CD4-positive, alpha-beta T cell treated with Interleukin-17A for 1 hour (primary cell): ENCODE measurements at regions not wholly inside any gene's neighbourhood (a gene's known extent, or its start where the extent isn't known, plus 50 kb on each side); places are given as distances from the start of the nearest gene placed in this dataset.

ENCODE experiments used
- DNase-seq: peaks from one replicate; pipeline ENCODE4 v3.0.0-alpha.2; 2020

- no peak for DNase-seq
Measured at GRCh38 chr5:171509467-171509866, 90.0 kb downstream of the FGF18 start.

DNA sequence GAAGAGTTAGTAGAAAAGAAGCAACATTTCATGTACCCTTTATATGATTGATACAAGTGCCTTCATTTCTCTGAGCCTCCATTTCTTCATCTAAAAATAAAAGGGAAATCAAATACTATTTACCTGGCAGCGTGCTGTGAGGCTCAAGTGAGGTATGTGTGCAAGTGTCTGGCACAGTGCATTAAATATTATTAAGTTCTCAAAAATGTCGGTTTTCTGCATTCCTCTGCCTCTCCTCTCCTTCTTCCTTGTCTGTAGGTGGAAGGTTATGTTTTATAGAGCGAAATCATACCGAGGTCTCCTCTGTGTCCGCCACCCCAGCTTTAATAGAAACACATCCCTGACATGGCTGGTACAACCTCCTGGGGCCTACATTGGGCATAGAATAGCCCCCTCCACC is 93.0 kb downstream of the FGF18 start:
- no peak for DNase-seq

DNA sequence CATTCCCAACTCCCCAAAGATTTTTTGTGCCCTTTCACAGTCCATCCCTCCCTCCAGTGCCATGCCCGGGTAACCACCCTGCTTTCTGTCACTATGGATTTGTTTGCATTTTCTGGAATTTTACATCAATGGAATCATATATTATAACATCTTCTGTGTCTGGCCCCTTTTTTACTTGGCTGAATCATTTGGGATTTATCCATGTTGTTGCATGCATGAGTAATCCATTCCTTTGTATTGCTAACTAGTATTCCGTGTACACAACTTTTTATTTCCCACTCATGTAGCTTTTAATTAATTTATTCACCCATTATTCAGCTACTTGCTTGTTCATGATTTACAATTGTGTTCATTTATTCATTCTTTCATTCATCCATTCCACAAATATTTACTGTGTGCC is 94.1 kb downstream of the FGF18 start:
- no peak for DNase-seq

DNA sequence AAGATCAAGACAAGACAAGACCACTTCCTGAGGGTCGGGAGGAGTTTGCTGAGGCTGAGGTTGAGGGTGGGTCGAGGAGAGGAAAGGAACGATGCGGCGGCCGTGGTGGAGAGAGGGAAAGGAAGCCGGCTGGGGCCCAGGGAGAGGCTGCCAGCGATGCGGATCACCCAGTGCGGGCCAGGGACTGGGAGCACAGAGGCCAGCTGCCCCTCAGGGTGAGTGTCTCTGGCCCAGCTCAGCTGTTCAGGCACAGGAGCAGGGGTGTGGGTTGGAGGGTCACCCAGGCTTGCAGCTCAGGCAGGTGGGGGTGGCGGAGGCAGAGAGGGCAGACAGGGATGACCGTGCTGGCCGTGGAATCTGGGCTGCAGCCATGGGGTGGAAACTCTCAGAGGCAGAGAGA is 99.5 kb downstream of the FGF18 start:
- DNase-seq: no peak

DNA sequence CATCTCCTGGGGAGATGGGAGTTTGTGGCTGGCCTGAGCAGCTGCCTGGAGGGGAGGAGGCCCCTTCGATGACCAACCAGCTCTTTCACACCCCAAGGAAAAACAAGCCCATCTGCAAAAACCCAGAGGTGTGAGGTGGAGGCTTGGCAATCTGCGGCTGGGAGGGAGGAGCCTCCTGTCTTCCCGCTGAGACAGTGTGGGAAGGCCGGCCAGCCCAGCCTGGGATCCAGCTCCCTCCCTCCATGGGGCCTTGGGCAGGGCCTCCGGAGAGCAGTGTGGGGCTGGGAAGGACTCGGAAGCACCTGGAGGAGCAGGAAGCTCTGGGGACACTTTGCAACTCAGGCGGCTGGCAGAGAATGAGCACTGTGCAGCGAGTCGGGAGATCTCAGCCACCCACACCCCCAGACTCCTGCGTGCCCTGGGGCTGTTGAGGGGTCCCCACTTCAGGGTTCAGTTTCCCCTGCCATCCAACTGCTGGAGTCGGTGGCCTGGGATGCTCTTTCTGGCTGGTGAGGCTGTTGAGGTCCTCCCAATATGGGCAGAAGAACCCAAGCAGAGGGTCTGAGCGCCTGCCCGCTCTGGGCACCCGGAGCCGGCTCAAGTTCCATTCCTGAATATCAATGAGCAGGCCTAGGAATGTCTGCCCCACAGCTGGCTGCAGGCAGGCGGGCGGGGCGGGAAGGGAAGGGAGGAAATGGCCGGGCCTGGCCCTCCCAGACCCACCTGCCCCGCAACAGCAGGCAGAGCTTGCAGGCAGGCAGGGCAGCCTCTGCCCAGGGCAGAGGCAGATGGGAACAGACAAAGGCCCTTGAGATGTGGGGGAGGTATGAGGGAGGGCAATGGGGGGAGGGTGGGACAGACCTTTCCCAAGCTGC is 101.1 kb downstream of the FGF18 start:
- DNase-seq: no peak

- no peak for DNase-seq
Measured at GRCh38 chr5:171521219-171521633, 101.8 kb downstream of the FGF18 start.

GRCh38 chr5:171521679-171522078 is 102.2 kb downstream of the FGF18 start:
- no peak for DNase-seq

DNA sequence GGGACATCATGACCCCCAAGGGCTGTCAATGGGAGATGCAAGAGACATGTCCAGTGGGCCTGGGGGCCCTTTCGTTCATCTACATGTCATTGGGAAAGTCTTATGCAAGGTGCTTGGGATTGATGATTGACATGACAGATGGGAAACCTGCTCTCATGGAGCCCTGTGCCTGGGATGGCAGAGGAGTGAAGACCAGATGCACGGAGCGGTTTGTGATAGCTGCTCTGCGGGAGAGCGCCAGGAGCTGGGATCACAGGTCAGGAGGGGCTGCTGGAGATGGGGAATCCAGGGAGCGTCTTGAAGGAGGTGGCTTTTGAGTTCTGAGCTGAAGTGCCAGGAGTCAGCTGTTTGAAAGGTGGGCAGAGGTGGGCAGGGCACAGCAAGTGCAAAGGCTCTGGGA is 104.3 kb downstream of the FGF18 start:
- DNase-seq: no peak

DNA sequence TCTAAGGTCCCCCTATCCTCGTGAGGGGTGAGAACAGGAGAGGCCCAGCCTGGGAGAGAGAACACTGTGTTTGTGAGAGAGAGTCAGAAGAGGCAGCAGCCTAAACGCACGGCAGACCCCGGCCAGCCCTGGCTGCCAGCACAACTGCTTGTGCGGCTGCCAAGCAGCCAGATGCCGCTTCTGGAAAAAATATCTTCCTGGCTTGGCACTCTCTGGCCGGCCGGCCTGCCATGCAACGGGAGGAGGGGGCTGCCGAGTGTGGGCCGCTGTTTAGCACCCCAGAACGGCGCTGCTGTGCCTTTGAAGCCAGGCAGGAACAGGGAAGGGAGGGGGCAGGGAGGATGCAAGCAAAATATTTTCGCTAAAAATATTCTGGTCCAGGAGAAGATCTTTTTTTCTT is 105.0 kb downstream of the FGF18 start:
- no peak for DNase-seq

DNA sequence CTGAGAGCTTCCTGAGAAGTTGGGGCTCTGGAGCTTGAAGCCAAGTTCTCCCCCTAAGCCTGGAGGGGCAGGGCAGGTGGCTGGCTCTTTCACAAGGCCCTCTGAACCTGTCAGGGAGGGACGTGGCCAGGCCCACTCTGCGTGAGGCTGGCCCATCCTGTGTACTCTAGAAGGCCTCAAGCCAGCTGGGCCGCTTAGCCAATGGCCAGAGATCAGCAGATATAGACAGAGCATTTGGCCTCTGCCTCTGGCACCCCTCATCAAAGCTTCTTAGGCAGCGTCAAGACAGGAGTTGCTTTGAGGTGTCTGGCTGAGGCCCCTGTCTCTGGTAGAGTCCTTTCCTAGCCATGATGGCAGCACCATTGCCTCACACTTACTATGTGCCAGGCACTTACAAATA is 105.6 kb downstream of the FGF18 start:
- DNase-seq: no peak

DNA sequence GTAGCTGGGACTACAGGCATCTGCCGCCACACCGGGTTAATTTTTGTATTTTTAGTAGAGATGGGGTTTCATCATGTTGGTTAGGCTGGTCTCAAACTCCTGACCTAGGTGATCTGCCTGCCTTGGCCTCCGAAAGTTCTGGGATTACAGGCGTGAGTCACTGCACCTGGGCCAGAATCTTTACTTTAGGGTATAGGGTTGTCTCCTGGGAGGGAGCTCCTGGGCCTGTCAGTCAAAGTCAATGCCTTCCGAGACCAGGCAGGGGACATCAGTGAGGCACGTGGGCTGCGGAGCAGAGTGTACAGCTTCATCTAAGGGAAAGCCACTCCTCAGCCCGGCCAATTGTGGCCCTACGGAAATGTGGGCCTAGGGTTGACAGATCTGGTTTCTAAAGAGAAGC is 108.6 kb downstream of the FGF18 start:
- no peak for DNase-seq

GRCh38 chr5:171528865-171529614 is 109.6 kb downstream of the FGF18 start:
- no peak for DNase-seq

- no peak for DNase-seq
Measured at GRCh38 chr5:171531638-171532037, 112.2 kb downstream of the FGF18 start.

DNA sequence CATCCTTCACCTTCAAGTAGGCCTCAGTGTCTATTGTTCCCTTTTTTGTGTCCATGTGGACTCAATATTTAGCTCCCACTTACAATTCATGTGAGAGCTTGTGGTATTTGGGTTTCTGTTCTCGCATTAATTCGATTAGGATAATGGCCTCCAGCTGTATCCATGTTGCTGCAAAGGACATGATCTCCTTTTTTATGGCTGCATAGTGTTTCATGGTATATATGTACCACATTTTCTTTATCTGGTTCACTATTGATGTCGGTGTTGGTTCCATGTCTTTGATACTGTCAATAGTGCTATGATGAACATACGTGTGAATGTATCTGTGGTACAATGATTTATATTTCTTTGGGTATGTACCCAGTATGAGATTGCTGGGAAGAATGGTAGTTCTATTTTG is 113.7 kb downstream of the FGF18 start:
- no peak for DNase-seq

DNA sequence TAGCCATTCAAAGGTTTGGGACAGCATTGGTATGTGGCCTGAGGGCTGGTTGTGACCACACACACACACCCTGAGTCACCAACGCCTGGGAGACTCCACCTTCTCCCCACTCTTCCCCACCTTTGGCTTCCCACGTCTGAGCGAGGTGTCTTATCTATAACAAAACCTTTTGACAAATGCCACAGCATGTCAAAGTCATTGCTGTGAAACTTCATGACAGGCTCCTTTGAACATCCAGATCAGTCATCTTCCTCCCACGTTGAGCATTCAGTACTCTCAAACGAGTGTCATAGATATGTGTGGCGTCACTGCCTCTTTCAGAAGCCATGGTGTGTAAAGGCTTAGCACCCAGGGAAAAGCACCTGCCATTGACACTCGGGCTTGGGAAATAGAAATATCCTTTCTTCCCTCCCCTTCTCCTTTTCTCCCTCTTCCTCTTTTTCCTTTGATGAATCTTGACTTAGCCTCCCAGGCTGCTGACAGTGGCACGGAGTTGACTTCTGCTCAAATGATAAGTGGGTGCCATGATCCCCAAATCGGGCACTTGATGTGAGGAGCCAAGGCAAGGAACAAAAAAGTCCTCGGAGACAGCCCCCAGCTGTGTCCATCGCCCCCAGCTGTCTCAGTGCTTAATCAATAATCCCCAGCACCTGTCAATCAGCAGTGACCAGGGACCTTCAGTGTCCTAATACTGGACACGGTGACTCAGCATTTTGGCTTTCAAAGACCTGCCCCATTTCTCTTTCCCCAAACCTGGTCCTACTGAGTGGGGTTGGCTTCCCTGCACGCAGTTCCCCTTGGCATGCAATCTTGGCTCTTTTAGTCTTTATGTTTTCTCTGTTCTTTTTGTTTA is 114.8 kb downstream of the FGF18 start:
- DNase-seq: no peak

DNA sequence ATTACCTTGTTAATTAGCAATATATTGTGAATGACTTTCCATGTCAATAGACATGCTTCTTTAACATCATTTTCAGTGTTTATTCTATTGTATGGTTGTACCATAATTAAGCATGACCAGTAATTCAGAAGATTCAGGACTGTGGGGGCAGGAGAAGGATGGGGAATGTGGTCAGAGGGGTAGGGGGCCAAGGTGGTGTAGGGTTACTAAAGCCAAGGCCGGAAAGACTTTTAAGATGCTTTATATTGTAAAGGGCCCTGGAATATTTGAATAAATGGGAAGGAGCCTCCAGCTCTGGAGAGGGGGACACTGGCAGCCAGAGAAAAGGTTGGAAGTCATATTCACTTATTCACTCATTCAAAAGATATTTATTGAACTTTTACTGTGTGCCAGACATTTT is 115.7 kb downstream of the FGF18 start:
- no peak for DNase-seq

GRCh38 chr5:171537070-171537849 is 117.8 kb downstream of the FGF18 start:
- no peak for DNase-seq

GRCh38 chr5:171537923-171538537 is 118.6 kb downstream of the FGF18 start:
- no peak for DNase-seq

GRCh38 chr5:171538681-171539080 is 119.2 kb downstream of the FGF18 start:
- DNase-seq: no peak

GRCh38 chr5:171540865-171541264 is 121.4 kb downstream of the FGF18 start:
- no peak for DNase-seq

DNA sequence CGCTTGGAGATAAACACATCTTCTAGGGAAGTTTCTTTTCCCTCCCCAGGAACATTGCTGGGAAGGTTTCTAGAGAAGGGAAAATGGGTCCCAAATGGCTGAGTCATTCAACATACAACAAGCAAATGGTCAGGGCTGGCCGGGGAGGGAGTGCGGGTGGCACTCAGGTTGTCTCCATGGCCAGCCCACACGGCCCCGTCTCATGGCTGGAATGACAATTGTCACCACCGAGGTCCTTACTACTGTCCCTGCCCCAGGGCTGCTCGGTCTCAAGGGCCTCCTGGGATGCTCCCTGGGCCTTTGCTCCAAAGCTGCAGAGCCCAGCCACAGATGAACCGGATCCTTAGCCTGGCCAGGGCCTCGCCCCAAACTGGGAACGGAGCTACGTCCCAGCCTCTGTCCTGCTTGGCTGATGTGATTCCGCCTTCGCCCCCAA is 121.9 kb downstream of the FGF18 start:
- no peak for DNase-seq

- DNase-seq: no peak
Measured at GRCh38 chr5:171542525-171543140, 123.2 kb downstream of the FGF18 start.
